Hematopoietic multipotent progenitor cell treated with erythropoietin and hydrocortisone succinate and interleukin-3 and kit ligand, for 15 days (in vitro differentiated cells): ENCODE measurements at regions not wholly inside any gene's neighbourhood (a gene's known extent, or its start where the extent isn't known, plus 50 kb on each side); places are given as distances from the start of the nearest gene placed in this dataset.

ENCODE experiments used
- DNase-seq: peaks from one replicate; pipeline ENCODE4 v3.0.0-alpha.2; 2015; ENCODE audit warnings: low spot score

DNA sequence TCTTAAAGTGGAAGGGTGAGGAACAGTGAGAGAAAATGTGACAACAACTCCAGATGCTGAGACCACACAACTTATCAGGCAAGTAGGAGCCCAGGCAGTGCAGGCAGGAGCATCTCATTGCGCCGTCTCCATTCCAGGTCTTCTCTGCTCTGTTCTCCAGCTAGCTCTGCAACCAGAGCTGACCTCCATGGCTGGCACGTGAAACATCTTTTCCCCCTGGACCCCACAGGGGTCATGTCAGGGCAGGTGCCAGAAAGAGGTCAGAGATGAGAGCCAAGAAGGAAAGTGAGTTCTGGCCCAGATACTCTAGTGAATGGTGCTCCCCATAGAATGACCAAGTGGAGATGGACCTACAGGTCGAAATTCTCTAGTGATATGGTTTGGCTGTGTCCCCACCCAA, 281.4 kb downstream of the SMOC2 start:
- no peak for DNase-seq

DNA sequence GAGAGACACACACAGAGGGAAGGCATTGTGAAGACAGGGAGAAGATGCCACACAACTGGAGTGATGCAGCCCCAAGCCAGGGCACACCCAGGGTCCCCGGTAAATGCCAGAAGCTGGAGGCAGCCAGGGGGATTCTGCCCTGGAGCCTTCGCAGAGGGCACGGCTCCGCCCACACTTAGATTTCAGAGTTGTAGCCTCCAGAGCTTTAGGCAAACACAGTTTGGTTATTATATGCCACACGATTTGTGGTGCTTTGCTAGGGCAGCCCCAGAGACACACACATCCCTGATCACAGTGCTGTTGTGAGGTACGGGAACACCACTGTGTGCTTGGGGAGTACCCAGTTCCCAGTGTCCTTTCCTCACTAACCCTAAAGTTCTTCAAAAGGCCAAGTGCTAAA, 280.6 kb downstream of the SMOC2 start:
- no peak for DNase-seq

DNA sequence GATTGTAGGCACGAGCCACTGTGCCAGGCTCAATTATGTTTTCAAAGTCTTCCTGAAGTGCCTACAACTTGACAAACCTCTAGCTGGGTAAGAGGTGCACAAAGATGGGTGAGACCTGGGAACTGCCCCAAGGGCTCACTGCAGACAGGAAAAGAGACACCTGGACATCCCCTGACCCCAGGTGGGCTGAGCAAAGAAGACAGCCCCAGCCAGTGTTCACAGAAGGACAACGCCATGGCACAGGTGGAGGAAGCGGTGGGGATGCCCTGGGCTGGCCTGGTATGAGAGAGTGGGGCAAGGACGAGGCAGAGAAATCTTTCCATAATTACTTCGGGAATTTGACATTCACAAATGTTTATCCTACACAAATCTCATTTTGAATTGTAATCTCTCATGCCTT, 278.9 kb downstream of the SMOC2 start:
- DNase-seq: no peak

DNA sequence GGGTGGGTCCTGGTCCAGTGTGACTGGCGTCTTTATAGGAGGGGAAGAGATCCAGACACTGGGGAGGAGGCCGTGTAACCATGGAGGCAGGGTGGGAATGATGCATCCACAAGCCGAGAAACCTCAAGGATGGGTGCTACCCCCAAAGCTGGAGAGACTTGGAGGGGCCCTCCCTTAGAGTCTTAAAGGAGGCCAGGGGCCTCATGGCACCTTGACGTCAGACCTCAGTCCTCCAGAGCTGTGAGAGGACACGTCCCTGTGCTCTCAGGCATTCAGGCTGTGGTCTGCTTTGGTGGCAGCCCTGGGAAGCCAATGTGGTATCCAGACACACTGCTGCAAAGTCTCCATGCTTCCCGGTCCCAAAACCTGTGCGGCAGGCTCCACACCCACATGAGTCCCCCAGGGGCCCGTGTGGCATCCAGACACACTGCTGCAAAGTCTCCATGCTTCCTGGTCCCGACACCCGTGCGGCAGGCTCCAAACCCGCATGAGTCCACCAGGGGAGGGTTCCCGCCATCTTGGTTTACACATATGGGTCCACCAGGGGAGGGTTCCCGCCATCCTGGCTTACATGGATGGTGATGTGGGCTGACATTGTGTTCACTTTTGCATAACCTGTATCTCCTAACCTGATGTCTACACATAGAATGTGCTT, 278.0 kb downstream of the SMOC2 start:
- no peak for DNase-seq
